Choroid plexus epithelial cell (primary cell): ENCODE measurements at regions not wholly inside any gene's neighbourhood (a gene's known extent, or its start where the extent isn't known, plus 50 kb on each side); places are given as distances from the start of the nearest gene placed in this dataset.

ENCODE experiments used
- DNase-seq: peaks from one replicate; pipeline ENCODE4 v3.0.0-alpha.2; 2010; ENCODE audit warnings: low read depth
- H3K4me3 ChIP-seq: 2 replicates; pipeline ENCODE4 v1.5.1; 2011; ENCODE audit warnings: low read depth, mild to moderate bottlenecking, control low read depth, low read length, moderate library complexity
- TF ChIP-seq, protein P1 (sequence below): conservative IDR thresholded peaks from 2 replicates; pipeline ENCODE4 v1.5.1; 2011; ENCODE audit warnings: low read depth, mild to moderate bottlenecking, control low read depth, inconsistent platforms, low read length, moderate library complexity

DNA sequence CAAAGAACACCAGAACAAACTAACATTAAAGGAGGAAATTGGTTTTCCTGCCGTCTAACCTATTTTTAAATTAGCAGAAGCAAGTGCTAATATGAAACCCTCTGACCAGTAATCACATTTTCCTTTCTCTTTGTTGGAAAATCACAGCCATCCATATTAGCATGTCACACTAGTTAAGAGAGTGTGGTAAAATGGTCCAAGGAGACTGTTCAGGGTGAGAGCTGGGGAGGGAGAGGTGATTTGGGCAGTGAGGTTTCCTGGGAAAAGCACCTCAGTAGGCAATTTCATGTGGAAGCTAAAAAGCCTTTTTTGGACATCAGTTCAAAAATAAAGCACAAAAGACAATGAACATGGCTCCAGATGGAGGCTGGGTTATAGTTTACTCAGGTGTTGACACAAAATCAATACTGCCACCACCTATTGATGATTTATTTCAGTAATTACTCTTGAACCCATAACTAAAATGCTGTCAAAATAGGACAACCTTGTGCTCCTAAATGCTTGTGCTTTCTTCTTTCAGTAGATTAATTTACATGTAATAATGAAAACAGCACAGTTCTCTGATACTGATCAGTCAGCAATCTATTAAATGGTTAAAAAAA, 333.2 kb downstream of the SAMD5 start:
- H3K4me3 ChIP-seq: no peak overlapping the region
- TF ChIP-seq, protein P1, sequence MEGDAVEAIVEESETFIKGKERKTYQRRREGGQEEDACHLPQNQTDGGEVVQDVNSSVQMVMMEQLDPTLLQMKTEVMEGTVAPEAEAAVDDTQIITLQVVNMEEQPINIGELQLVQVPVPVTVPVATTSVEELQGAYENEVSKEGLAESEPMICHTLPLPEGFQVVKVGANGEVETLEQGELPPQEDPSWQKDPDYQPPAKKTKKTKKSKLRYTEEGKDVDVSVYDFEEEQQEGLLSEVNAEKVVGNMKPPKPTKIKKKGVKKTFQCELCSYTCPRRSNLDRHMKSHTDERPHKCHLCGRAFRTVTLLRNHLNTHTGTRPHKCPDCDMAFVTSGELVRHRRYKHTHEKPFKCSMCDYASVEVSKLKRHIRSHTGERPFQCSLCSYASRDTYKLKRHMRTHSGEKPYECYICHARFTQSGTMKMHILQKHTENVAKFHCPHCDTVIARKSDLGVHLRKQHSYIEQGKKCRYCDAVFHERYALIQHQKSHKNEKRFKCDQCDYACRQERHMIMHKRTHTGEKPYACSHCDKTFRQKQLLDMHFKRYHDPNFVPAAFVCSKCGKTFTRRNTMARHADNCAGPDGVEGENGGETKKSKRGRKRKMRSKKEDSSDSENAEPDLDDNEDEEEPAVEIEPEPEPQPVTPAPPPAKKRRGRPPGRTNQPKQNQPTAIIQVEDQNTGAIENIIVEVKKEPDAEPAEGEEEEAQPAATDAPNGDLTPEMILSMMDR: no peak
- no peak for DNase-seq

DNA sequence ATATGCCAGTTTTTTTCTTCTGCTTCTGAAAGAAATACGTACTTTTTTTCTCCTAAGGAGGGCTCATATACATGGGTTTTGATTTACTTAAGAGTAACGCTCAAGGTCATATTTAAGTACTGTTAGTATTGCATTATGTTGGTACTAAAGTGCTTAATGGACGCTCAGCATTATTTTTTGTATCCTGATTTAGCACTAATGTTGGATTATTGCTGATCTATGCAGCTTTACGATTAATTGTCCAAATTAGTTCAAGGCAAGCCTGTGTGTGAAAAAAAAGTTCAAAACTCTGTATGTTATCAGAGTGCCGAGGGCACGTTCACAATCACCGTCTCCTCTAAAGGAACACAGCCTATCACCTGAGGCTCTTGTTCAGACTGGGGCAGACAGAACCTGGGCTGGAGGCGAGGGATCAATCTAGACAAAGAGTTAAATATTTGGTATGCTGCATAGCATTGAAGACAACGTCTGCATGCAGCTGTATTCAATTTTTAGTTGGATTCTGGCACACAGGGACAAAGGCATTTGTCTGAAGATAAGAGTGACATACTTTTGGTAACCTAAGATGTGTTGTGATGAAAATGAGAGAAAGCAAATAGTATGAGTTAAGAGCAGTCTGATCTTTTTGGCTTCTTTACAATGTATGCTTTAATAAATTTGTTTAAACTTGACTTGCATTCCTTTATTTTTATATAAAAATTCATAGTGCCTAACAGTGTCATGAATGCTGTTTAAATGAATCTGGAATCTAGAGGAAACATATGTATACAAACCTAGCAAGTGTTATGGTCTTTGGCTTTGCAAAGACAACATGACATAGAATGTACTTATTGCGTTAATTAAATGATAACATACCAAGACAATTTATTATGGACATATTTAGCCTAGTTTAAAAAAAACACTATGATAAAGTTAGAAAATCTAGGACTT, 341.2 kb downstream of the SAMD5 start:
- TF ChIP-seq, protein P1: no peak
- DNase-seq: no peak
- no peak overlapping the region for H3K4me3 ChIP-seq

DNA sequence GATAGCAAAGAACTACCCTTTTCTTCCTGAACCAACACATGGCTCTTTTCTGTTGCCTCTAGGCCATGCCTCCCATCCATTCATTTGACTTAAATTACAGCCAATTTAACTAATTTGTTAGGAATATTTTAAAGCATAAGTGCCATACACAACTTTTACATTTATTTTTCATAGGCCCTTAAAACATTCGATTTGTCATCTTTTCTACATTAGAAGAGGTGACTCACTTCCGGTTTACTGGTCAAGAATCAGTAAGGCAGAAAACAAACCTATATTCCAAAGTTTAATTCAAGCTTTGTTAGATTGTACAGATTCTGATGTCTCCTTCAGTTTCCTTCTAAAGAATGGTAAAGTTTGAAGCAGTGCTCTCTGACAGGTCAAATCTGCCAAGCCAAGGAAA, 344.3 kb downstream of the SAMD5 start:
- no peak overlapping the region for H3K4me3 ChIP-seq
- TF ChIP-seq, protein P1: no peak
- no peak for DNase-seq

DNA sequence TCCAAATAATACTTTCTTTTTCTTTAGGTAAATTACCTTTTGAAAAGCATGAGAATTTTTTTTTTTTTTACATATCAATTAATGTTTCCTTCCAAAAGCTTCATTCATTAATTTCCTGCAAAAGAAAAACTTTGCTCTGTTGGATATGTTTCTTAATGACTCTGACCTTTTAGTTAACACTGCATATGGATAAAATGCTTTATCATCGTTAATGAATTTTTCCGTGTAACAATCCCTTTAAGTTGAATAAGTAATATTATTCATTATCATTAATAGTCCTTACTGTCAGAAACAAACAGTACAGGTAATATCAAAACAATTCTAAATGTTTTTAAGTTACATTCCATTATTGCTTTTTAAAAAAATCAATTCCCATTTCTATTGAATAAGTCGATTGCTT, 345.1 kb downstream of the SAMD5 start:
- TF ChIP-seq, protein P1: no peak
- no peak for DNase-seq

DNA sequence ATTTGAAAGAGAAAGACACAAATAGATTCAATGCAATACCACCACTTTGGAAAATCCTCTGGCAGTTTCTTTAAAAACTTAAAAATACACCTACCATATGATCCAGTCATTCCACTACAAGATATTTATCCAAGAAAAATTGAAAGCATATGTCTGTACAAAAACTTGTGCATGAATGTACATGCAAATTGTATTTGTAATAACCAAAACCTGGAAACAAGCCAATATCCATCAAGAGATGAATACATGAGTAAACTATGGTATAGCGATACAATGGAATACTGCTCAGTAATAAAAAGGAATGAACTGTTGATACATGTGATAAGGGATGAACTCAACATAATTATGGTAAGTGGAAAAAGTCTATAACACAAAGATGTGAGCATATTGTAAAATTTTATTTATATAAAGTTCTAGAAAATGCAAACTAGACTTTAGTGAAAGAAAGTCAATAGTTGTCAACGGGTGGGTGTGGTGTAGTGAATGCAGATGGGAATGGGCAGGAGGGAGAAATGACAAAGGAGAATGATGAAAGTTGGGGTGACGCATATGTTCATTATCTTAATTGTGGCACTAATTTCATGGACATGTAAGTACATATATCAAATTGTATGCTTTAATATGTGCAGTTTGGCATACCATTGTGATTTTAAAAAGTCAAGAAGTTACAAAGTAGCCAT, 347.5 kb downstream of the SAMD5 start:
- no peak overlapping the region for H3K4me3 ChIP-seq
- DNase-seq: no peak
- TF ChIP-seq, protein P1: no peak

More for the DNA sequence above, 345.1 kb downstream of the SAMD5 start:
- no peak overlapping the region for H3K4me3 ChIP-seq

DNA sequence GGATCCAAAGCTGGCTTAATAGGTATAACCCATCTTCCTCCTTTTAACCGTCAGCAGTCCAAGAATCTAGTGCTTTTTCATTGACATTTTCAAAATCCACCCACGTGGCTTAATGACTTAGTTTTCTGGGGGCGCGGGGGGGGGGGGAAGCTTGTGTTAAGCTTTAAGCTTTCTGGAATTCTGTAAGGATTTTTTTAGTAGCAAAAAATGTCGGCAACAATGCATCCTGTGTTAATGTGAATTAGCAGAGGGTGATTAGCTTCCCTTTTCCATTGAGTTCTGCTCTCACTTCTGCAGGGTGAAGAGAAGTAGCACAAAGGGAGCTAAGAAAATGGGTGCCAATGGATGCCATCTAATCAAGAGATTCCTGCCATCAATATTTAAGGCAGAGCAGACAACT, 348.2 kb downstream of the SAMD5 start:
- TF ChIP-seq, protein P1: no peak
- DNase-seq: no peak
- H3K4me3 ChIP-seq: no peak overlapping the region
